ENCODE measurements at regions not wholly inside any gene's neighbourhood (a gene's known extent, or its start where the extent isn't known, plus 50 kb on each side); places are given as distances from the start of the nearest gene placed in this dataset.

GRCh38 chr16:60091071-60091470, 1357.0 kb upstream of the GOT2 start:
- TF ChIP-seq POLR2A (IDR thresholded peaks at IDR 0.05; ENCODE audit: low read depth, low read length): no peak
- TF ChIP-seq POLR2AphosphoS5 (IDR thresholded peaks at IDR 0.05; ENCODE audit: low read depth, low read length): no peak

All from GM12892 (cell line).